ENCODE measurements at regions not wholly inside any gene's neighbourhood (a gene's known extent, or its start where the extent isn't known, plus 50 kb on each side); places are given as distances from the start of the nearest gene placed in this dataset.
A peak's percentile ranks its signal among the peaks of the same experiment; 100 is the strongest.

GRCh38 chr16:85371948-85372347 lies 241.2 kb upstream of the GSE1 start:
- H3K4me3 ChIP-seq (ENCODE audit: low read depth, low read length) = no peak overlapping the region
- TF ChIP-seq CTCF (IDR thresholded peaks at IDR 0.05; ENCODE audit: insufficient read depth, low read length) = no peak

GRCh38 chr16:85372627-85373372 lies 240.3 kb upstream of the GSE1 start:
- no peak overlapping the region for H3K4me3 ChIP-seq (ENCODE audit: low read depth, low read length)
- no peak for TF ChIP-seq CTCF (IDR thresholded peaks at IDR 0.05; ENCODE audit: insufficient read depth, low read length)
- peak; percentile 58 for DNase-seq (ENCODE audit: low read depth)

More at GRCh38 chr16:85371948-85372347, 241.2 kb upstream of the GSE1 start:
- DNase-seq (ENCODE audit: low read depth) = no peak

- no peak for TF ChIP-seq CTCF (IDR thresholded peaks at IDR 0.05; ENCODE audit: insufficient read depth, low read length)
- H3K4me3 ChIP-seq (ENCODE audit: low read depth, low read length) = no peak overlapping the region
- no peak for DNase-seq (ENCODE audit: low read depth)
Observed at GRCh38 chr16:85373741-85374570, 239.2 kb upstream of the GSE1 start.

- H3K4me3 ChIP-seq (ENCODE audit: low read depth, low read length) = no peak overlapping the region
- DNase-seq (ENCODE audit: low read depth) = no peak
- TF ChIP-seq CTCF (IDR thresholded peaks at IDR 0.05; ENCODE audit: insufficient read depth, low read length) = no peak
Observed at GRCh38 chr16:85374571-85374872, 238.6 kb upstream of the GSE1 start.

GRCh38 chr16:85375282-85375681 lies 237.8 kb upstream of the GSE1 start:
- no peak for DNase-seq (ENCODE audit: low read depth)
- no peak overlapping the region for H3K4me3 ChIP-seq (ENCODE audit: low read depth, low read length)
- no peak for TF ChIP-seq CTCF (IDR thresholded peaks at IDR 0.05; ENCODE audit: insufficient read depth, low read length)

- TF ChIP-seq CTCF (IDR thresholded peaks at IDR 0.05; ENCODE audit: insufficient read depth, low read length) = no peak
Observed at GRCh38 chr16:85376292-85377095, 236.6 kb upstream of the GSE1 start.

More at GRCh38 chr16:85376292-85377095, 236.6 kb upstream of the GSE1 start:
- no peak overlapping the region for H3K4me3 ChIP-seq (ENCODE audit: low read depth, low read length)
- DNase-seq (ENCODE audit: low read depth) = no peak

All from fibroblast of the aortic adventitia (primary cell).